ENCODE measurements at regions not wholly inside any gene's neighbourhood (a gene's known extent, or its start where the extent isn't known, plus 50 kb on each side); places are given as distances from the start of the nearest gene placed in this dataset.

GRCh38 chr4:136653640-136654406, 878.5 kb downstream of the PCDH18 start:
- no peak for DNase-seq (ENCODE audit: low read depth)

DNA sequence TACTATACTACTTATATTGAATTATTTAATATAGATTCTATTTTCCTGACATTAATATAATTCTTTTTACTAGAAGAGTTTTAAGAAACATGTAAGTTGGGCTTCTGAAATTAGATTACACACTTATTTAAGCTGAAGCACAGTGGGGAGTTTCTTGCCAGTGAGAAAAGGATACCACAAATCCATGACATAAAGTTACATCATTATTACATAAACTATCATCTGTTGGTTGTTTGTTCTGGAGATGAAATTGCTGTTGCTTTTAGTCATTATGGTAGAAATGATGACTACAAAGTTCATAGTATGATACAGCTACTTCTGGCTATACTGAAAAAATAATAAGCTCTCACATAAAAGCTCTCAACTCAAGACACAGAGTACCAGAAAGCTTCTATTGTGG, 880.4 kb downstream of the PCDH18 start:
- DNase-seq (ENCODE audit: low read depth) = peak; percentile 11

GRCh38 chr4:136651278-136651667, 881.0 kb downstream of the PCDH18 start:
- peak; percentile 20 for DNase-seq (ENCODE audit: low read depth)

DNA sequence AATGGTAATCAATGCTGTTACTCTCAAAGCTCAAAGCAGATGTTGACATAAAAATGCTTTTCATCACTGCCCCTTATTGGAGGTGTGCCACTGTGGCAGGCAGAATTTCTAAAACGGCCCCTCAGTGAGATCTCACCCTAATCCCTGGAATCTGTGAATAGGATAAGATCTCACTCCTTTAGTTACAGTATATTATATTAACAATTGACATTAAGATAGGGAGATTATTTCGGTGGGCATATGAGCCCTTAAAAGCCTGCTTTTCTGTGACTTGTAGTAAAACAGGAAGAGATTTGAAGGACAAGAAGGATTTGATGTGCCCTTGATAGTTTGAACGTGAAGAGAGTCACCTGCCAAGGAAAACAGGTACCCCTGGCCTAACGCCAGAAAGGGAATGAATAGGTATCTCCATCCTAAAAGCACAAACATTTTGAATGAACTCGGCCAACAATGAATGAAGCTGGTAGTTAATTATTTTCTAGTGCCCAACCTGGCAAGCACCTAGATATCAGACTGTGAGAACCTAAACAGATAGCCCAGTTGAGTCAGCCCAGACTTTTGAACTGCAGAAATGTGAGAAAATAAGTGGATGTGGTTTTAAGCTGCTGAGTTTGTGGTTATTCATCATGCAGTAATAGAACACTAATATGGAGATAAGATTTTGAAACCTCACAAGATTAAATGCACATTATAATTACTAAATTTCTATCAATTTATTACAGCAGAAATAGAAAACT, 881.6 kb downstream of the PCDH18 start:
- DNase-seq (ENCODE audit: low read depth) = peak; percentile 90

GRCh38 chr4:136644279-136644678, 888.0 kb downstream of the PCDH18 start:
- DNase-seq (ENCODE audit: low read depth) = peak; percentile 22

DNA sequence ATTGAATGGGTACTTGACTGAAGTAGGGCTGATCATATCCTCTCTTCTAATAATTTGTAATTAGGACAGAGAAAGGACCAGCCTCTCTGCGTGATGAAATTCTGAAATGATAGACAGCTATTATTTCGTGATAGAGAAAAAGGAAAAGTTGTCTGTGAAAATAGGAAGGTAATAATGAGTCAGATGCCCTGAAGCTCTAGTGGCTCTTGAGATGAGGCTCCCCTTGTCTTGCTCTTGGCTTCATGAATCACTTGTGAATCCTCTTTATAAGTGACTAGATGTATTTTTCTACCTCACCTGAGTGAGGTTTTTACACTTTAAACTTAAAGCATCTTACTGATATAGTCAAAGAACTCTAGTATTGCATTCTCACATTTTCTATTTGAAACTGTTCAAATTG, 888.9 kb downstream of the PCDH18 start:
- no peak for DNase-seq (ENCODE audit: low read depth)

- peak; percentile 17 for DNase-seq (ENCODE audit: low read depth)
Measured at GRCh38 chr4:136637071-136637777, 895.1 kb downstream of the PCDH18 start.

GRCh38 chr4:136636155-136636554, 896.1 kb downstream of the PCDH18 start:
- no peak for DNase-seq (ENCODE audit: low read depth)

DNA sequence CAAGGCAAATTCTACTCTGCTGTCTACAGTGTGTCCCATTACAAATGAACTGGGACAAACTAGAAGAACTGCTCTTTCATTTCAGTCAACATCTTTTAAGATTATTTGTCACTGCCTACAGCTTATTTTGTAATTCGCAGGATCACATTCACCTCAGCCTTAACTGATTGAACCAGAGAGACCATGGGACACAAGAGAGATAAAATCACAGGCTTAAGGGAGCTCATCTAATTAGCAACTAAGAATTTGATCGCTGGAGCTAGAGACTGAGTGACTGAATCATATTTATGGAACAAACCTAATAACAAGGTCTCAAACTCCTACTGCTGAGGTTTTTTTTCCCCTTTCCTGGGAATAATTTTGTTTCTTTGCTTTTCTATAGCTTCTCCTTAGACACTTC, 898.2 kb downstream of the PCDH18 start:
- no peak for DNase-seq (ENCODE audit: low read depth)

- no peak for DNase-seq (ENCODE audit: low read depth)
Measured at GRCh38 chr4:136599890-136600289, 932.4 kb downstream of the PCDH18 start.

GRCh38 chr4:136590440-136590839, 941.9 kb downstream of the PCDH18 start:
- no peak for DNase-seq (ENCODE audit: low read depth)

DNA sequence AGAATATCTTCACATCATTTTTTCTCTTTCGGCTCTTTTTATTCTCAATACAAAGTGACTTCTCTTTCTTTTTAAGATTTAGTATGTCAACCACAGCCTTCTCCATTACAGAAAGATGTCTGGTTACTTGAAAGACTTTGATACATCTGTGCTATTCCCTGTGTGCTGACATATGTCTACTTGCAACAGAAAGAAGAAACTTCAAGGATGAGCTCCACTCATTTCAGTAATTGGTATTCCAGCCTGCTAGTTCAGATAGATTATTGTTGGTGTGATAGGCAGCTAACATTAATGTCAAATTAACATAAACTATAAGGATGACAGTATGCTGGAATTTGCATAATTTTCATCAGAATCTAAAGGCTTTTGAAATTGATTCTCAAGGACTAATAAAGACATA, 948.7 kb downstream of the PCDH18 start:
- no peak for DNase-seq (ENCODE audit: low read depth)

GRCh38 chr4:136581119-136581518, 951.2 kb downstream of the PCDH18 start:
- no peak for DNase-seq (ENCODE audit: low read depth)

- DNase-seq (ENCODE audit: low read depth) = no peak
Measured at GRCh38 chr4:136575146-136575545, 957.1 kb downstream of the PCDH18 start.

DNA sequence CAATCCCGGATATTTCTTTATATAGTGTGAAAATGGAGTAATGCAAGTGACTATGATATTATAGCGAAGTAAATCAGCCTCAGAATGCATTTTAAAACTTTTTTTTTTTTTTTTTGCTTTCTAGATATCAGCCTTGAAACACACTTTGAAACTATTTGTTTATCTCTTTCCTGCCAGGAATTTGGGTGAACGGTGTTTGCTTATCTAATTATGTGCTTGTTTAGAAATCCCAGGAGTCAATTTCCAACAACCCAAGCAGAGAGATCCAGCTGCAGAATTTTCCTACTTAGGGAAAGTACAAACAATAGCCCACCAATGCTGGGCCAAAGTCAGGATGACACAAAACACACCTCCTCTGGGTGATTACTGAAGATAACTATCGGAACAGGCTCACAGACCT, 958.8 kb downstream of the PCDH18 start:
- no peak for DNase-seq (ENCODE audit: low read depth)

DNA sequence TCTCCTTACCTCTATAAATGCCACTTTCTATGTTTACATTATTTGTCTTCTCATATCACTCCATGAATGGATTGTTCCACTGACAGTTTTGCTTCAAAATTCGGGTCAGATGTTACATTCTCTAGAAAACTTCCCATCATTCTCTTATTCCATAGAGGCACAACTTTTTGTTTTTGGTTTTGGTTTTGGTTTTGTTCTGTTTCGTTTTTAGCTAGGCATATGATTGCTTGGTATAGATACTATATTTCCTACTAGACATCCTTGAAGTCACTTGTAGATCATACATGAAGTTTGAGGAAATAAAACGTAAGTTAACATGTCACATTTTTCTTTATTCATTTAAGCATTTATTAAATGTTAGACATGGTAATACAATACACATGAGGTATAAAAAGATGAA, 961.0 kb downstream of the PCDH18 start:
- no peak for DNase-seq (ENCODE audit: low read depth)

DNA sequence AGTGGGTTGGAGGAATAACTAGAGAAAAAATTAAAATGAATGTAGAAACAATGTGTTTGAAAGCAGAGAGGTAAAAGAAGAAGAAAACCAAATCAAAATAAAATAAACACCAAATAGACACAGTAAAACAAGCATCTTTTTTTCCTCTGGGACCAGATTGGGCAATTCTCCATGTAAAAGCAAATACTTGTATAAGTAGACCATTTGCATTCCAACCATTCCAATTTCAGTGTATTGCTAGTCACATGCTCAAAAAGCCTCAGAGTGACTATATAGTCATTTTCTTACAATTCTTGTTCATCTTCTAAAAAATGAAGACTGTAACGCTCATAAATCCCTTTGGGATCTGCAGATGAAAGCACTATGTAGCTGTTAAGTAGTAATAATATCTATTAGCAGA, 969.5 kb downstream of the PCDH18 start:
- DNase-seq (ENCODE audit: low read depth) = peak; percentile 38

DNA sequence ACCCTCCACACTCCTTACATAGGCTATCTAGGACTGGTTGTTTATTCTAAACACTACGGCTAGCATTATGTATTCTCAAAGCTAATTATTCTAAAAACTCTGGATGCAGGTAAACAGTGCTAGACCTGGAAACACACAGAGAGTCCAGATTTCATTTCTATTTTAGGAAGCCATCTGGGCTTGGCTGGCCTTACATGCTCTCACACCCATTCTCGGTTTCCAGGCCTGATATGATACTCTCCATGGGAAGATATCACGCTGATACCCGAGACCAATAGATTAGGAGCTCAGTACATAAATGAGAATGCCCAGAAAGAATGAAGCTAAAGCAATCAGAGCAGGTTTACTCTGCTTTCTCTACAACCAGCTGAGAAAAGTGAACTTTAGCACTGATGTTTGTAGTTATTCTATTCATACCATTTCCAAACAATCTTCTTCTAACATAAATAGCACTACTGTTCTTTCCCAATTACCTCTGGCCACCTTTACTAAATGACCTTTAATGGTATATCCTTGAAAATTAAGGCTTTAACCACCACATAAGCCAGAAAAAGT, 973.3 kb downstream of the PCDH18 start:
- no peak for DNase-seq (ENCODE audit: low read depth)

GRCh38 chr4:136557396-136557795, 974.9 kb downstream of the PCDH18 start:
- DNase-seq (ENCODE audit: low read depth) = no peak

- no peak for DNase-seq (ENCODE audit: low read depth)
Measured at GRCh38 chr4:136554033-136554432, 978.3 kb downstream of the PCDH18 start.

- no peak for DNase-seq (ENCODE audit: low read depth)
Measured at GRCh38 chr4:136551753-136552152, 980.5 kb downstream of the PCDH18 start.

DNA sequence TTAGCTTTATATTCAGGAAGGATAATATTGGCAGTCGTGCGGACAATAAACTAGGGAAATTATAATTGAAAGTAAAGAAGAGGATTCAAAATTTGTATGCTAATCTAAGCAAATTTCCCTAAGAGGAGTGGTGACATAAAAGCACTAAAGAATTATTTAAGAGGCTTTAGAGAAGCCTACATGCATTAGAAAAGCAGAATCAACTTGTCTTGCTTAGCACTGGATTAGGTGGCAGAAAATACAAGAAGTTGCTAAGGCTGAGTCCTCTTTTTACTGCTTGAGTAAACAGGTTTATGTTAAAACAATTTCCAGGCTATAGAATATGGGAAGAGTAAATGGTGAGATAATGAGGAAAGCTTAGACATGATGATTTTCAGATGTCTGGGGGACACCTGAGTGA, 991.5 kb downstream of the PCDH18 start:
- no peak for DNase-seq (ENCODE audit: low read depth)

DNA sequence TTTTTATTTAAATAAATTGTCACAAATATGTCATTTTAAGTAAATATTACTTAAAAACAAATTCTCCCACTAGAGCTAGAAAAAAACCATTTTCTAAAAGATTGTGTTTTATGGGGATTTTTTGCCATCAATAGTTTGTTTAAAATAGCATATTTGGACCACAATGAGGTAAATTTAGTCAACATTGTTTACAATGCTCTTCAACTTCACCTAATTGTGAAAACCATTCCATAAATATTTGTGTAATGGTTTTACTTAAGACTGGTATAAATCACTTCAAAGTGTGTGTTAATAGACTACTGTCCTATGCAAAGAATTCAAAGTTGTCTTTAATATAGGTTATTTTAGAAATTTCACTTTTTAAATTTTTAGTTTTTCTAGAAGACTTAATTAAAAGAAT, 1004.2 kb downstream of the PCDH18 start:
- DNase-seq (ENCODE audit: low read depth) = no peak
